Loucy (cell line): ENCODE measurements at regions not wholly inside any gene's neighbourhood (a gene's known extent, or its start where the extent isn't known, plus 50 kb on each side); places are given as distances from the start of the nearest gene placed in this dataset.

ENCODE experiments used
- H2AFZ ChIP-seq: fragments of 200-600 bp; sonication (generic); 2 replicates; pipeline ENCODE4 v1.6.0; 2016; ENCODE audit warnings: antibody characterized with exemption, mild to moderate bottlenecking, low read length, moderate library complexity
- H3F3A ChIP-seq: fragments of 200-600 bp; 2 replicates; pipeline ENCODE4 v1.6.0; 2016; ENCODE audit warnings: antibody characterized with exemption, low read depth, mild to moderate bottlenecking
- H3K27me3 ChIP-seq: fragments of 200-600 bp; sonication (generic); 2 replicates; pipeline ENCODE4 v1.6.1; 2014; ENCODE audit warnings: low read length, mild to moderate bottlenecking; ENCODE audit not compliant: insufficient read depth, poor library complexity, severe bottlenecking
- H3K36me3 ChIP-seq: fragments of 200-600 bp; sonication (generic); 2 replicates; pipeline ENCODE4 v1.6.1; 2016; ENCODE audit warnings: low read length; ENCODE audit not compliant: insufficient read depth
- H3K4me1 ChIP-seq: fragments of 200-600 bp; sonication (generic); 2 replicates; pipeline ENCODE4 v1.5.1; 2014; ENCODE audit warnings: low read length, mild to moderate bottlenecking; ENCODE audit not compliant: insufficient read depth, poor library complexity, severe bottlenecking
- H3K4me2 ChIP-seq: fragments of 200-600 bp; sonication (generic); 2 replicates; pipeline ENCODE4 v1.6.0; 2014; ENCODE audit warnings: antibody characterized with exemption, low read length, low read depth, mild to moderate bottlenecking; ENCODE audit not compliant: poor library complexity, severe bottlenecking
- H3K4me3 ChIP-seq: fragments of 200-600 bp; sonication (generic); 2 replicates; pipeline ENCODE4 v1.5.1; 2014; ENCODE audit warnings: low read length, mild to moderate bottlenecking, mixed read lengths; ENCODE audit not compliant: poor library complexity, severe bottlenecking
- H3K79me2 ChIP-seq: fragments of 200-600 bp; sonication (generic); 2 replicates; pipeline ENCODE4 v1.6.1; 2014; ENCODE audit warnings: low read length; ENCODE audit not compliant: insufficient read depth
- H3K9ac ChIP-seq: fragments of 200-600 bp; sonication (generic); 2 replicates; pipeline ENCODE4 v1.6.0; 2014; ENCODE audit warnings: mild to moderate bottlenecking, low read depth, low read length, moderate library complexity; ENCODE audit not compliant: poor library complexity, severe bottlenecking
- H3K9me2 ChIP-seq: fragments of 200-600 bp; sonication (generic); replicated peaks from 2 replicates; pipeline ENCODE4 v1.6.1; 2016; ENCODE audit warnings: low read depth, low read length, mixed read lengths
- H3K9me3 ChIP-seq: fragments of 200-600 bp; sonication (generic); 2 replicates; pipeline ENCODE4 v1.6.1; 2014; ENCODE audit warnings: mild to moderate bottlenecking, antibody characterized with exemption, low read length, low read depth; ENCODE audit not compliant: insufficient read depth
- H4K20me1 ChIP-seq: fragments of 200-600 bp; sonication (generic); 2 replicates; pipeline ENCODE4 v1.6.0; 2014; ENCODE audit warnings: antibody characterized with exemption, low read length, mild to moderate bottlenecking; ENCODE audit not compliant: insufficient read depth, poor library complexity, severe bottlenecking
- CTCF ChIP-seq: fragments of 200-600 bp; sonication (generic); conservative IDR thresholded peaks from 2 replicates; pipeline ENCODE4 v1.5.1; 2014; ENCODE audit warnings: mild to moderate bottlenecking, antibody characterized with exemption, low read length
- EZH2phosphoT487 ChIP-seq: fragments of 200-600 bp; IDR thresholded peaks from 2 replicates; pipeline ENCODE4 v1.6.1; 2018; ENCODE audit warnings: antibody characterized with exemption, mild to moderate bottlenecking, moderate library complexity, borderline replicate concordance

GRCh38 chr5:68818870-68819269 lies 274.9 kb upstream of the SLC30A5 start:
- no peak overlapping the region for H3K4me3 ChIP-seq
- H3K79me2 ChIP-seq = no peaks in the 10 kb centered on the region
- H3K4me2 ChIP-seq = no peak overlapping the region
- no peaks in the 10 kb centered on the region for H4K20me1 ChIP-seq
- H3F3A ChIP-seq = no peaks in the 10 kb centered on the region
- no peaks in the 10 kb centered on the region for H3K27me3 ChIP-seq
- no peaks in the 10 kb centered on the region for H3K4me1 ChIP-seq
- H2AFZ ChIP-seq = no peak overlapping the region
- H3K9me3 ChIP-seq = no peaks in the 10 kb centered on the region
- no peak overlapping the region for H3K9ac ChIP-seq
- no peaks in the 10 kb centered on the region for H3K9me2 ChIP-seq
- H3K36me3 ChIP-seq = no peaks in the 10 kb centered on the region
- TF ChIP-seq CTCF (no peak), EZH2phosphoT487 (no peak)

GRCh38 chr5:68821056-68821455 lies 272.8 kb upstream of the SLC30A5 start:
- no peak for TF ChIP-seq CTCF
- TF ChIP-seq EZH2phosphoT487 = no peak
- Histone ChIP-seq H4K20me1 (no peaks in the 10 kb centered on the region), H3F3A (no peaks in the 10 kb centered on the region)

GRCh38 chr5:68822796-68823195 lies 271.0 kb upstream of the SLC30A5 start:
- Histone ChIP-seq H3K4me3 (no peak overlapping the region), H3K4me2 (no peak overlapping the region), H3K79me2 (no peaks in the 10 kb centered on the region), H4K20me1 (no peaks in the 10 kb centered on the region), H3K9me3 (no peaks in the 10 kb centered on the region), H3K36me3 (no peaks in the 10 kb centered on the region), H3K27me3 (no peaks in the 10 kb centered on the region), H3K4me1 (no peaks in the 10 kb centered on the region), H2AFZ (no peak overlapping the region), H3K9ac (no peak overlapping the region), H3F3A (no peaks in the 10 kb centered on the region), H3K9me2 (no peaks in the 10 kb centered on the region)
- TF ChIP-seq CTCF = no peak
- no peak for TF ChIP-seq EZH2phosphoT487

More at GRCh38 chr5:68821056-68821455, 272.8 kb upstream of the SLC30A5 start:
- no peaks in the 10 kb centered on the region for H3K9me2 ChIP-seq
- no peaks in the 10 kb centered on the region for H3K79me2 ChIP-seq
- H3K27me3 ChIP-seq = no peaks in the 10 kb centered on the region
- H3K4me2 ChIP-seq = no peak overlapping the region
- no peaks in the 10 kb centered on the region for H3K9me3 ChIP-seq
- H3K36me3 ChIP-seq = no peaks in the 10 kb centered on the region
- H3K9ac ChIP-seq = no peak overlapping the region
- no peak overlapping the region for H2AFZ ChIP-seq
- no peaks in the 10 kb centered on the region for H3K4me1 ChIP-seq
- no peak overlapping the region for H3K4me3 ChIP-seq
